GM21723 (cell line): ENCODE measurements at regions not wholly inside any gene's neighbourhood (a gene's known extent, or its start where the extent isn't known, plus 50 kb on each side); places are given as distances from the start of the nearest gene placed in this dataset.

ENCODE experiments used
- ATAC-seq: cut with Tn5 transposase; IDR thresholded peaks from one replicate; pipeline ENCODE4 v1.9.1; 2021; ENCODE audit warnings: mild to moderate bottlenecking, moderate library complexity; ENCODE audit not compliant: unreplicated experiment

DNA sequence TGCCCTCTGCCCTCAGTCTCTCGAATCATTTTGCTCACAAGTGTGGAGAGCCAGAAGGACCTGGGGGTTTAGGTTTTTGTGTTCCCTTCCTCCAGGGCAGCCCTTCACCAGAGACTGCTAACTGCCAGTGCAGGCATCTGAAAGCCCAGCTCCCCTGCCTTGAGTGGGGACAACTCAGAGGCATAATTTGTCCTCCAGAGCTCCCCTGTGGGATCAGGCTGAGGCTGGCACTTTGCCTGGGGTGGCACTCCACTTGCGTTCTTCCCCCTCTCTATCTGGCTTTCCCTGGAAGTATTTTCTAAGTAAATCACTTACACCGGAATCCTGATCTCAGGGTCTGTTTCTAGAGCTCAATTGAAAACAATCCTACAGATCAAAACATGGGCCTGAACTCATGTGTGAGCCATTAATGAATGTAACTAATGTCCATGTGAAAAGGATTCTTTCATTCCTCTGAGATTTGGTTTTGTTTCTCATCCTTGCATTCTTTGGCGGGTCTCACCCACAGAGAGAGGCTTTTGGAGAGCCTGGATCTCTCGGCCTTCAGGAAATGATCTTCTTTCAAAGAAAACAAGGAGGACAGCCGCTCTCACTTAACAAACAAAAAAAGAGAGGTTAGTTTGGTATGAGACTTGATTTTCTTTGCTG, 125.7 kb upstream of the RIPOR2 start:
- ATAC-seq, result no peak

DNA sequence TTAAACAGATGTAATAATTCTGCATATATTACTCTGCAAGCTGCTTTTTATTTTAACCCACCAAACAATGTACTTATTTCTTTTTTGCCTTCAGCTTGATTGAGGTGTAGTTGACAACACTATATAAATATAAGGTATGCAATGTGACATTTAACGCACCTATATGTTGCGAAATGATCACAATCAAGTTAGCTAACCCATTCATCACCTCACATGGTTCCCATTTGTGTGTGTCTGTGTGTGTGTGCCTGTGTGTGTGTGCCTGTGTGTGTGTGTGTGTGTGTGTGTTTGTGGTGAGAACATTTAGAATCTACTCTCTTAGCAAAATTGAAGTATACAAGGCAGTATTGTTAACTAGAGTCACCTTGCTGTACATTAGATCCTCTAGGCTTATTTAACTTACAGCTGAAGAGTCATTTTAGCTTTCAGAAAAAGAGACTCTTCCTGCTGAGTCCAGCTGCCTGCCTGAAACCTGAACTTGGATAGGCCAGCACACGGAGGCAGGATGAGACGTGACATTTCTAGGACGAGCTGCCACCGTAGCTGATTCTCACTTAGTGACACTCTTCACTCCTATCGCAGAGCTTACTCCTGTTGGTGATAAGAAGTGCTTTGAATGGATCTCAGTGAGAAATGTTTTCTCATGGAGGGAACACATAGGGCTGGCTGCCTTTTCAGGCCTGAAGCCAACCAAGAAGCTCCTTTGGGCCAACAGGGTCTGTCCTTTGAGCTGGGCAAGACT, 126.5 kb upstream of the RIPOR2 start:
- no peak for ATAC-seq

- ATAC-seq, result no peak
Measured at GRCh38 chr6:25064006-25064405, 128.2 kb upstream of the RIPOR2 start.

- ATAC-seq, result no peak
Measured at GRCh38 chr6:25065666-25066065, 129.9 kb upstream of the RIPOR2 start.

DNA sequence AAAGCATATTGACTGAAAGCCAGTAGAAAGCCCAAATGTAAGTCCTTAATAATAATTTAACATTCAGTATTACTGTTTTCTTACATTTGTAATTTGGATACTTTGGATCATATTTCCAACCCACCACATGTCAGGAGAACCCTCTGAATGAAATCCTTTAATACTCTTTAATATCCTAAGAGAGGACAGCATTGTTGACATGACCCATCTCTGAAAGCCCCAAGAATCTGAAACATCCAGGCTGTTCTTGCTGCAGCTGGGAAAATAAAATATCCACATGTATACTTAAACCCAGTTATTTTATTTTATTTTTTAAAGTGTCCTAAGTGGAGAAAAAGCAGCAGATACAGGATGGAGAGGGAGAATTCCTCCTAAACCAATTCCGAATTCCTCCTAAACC, 130.8 kb upstream of the RIPOR2 start:
- ATAC-seq, result no peak

DNA sequence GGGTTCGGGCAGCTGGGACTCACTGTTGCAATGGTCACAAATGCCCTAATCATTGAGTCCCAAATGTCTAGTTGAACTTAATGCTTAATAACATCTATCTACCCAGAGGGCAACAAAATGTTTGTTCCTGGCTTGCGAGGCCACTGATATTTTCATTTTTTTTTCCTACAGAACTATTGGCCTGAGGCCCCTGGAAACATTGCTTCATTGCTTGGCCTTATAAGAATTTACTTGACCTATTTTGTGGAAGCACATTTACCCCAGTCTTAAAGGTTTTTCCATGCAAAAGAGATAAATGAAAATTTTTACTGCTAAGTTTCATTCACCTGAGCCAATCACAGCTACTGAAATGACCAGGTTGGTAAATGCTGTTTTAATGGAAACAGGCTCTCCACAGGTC, 133.1 kb upstream of the RIPOR2 start:
- no peak for ATAC-seq

DNA sequence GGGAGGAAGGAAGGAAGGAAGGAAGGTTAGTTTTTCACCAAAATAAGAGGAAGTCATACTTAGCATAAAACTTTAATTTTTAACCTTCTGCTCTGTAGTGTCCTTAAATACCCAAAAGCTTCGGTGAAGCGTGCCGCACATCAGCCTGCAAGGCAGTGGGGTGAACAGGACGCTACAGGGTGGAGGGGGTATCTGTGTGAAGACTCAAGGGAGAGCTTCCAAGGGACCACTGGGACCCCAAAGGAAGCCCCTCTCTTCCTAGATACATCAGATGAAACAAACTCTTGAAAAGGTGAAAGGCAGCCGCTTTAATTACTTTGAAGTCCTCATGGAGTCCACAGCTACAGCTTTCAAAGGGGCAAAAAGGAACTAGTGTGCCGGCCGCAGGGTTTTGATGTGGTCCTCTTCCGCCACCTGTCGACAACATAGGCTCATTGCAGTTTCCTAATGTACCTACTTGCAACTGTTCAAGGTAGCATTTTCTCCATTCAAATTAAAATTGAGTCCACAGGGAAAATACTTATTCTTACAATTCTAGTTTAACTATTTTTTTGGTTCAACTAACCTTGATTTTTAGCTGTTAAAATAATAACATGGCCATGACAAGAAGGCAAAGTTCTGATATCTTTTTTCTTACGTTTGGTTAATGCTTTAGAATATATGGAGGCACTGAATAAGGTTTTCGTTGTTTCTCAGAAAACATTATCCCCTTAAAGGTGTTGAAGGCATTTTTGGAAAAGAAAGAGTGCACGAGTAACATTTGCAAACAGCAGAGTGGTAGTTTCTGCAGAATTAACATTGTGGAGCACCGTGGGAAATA, 135.0 kb upstream of the RIPOR2 start:
- peak; percentile 88 for ATAC-seq

- no peak for ATAC-seq
Measured at GRCh38 chr6:25078141-25078540, 142.4 kb upstream of the RIPOR2 start.

- ATAC-seq, result no peak
Measured at GRCh38 chr6:25083784-25084507, 148.2 kb upstream of the RIPOR2 start.

- no peak for ATAC-seq
Measured at GRCh38 chr6:25084508-25084833, 148.7 kb upstream of the RIPOR2 start.

GRCh38 chr6:25085756-25086155, 150.0 kb upstream of the RIPOR2 start:
- no peak for ATAC-seq

GRCh38 chr6:25086500-25087091, 150.8 kb upstream of the RIPOR2 start:
- no peak for ATAC-seq

- no peak for ATAC-seq
Measured at GRCh38 chr6:25088513-25088912, 152.8 kb upstream of the RIPOR2 start.

DNA sequence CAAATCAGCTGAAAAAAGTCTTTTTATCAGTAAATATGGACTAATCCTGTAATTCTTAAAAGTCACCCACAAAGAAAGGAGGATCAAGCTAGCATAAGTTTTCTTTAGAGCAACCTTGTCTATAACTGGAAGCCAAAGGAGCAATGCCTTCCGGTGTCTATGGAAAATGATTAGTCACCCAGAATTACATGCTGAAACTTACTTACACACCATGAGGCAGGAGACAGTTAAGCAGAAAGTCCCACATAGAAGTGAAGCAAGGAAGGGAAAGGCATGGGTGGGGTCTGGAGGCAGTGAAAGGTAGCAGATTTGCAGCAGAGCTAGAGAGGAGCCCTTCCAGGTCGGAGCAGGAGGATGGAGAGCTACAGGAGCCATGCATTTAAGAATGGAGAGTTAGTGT, 153.7 kb upstream of the RIPOR2 start:
- ATAC-seq, result no peak

GRCh38 chr6:25094726-25095125, 159.0 kb upstream of the RIPOR2 start:
- no peak for ATAC-seq

- no peak for ATAC-seq
Measured at GRCh38 chr6:25100288-25100687, 164.5 kb upstream of the RIPOR2 start.

GRCh38 chr6:25103603-25104002, 167.8 kb upstream of the RIPOR2 start:
- no peak for ATAC-seq

DNA sequence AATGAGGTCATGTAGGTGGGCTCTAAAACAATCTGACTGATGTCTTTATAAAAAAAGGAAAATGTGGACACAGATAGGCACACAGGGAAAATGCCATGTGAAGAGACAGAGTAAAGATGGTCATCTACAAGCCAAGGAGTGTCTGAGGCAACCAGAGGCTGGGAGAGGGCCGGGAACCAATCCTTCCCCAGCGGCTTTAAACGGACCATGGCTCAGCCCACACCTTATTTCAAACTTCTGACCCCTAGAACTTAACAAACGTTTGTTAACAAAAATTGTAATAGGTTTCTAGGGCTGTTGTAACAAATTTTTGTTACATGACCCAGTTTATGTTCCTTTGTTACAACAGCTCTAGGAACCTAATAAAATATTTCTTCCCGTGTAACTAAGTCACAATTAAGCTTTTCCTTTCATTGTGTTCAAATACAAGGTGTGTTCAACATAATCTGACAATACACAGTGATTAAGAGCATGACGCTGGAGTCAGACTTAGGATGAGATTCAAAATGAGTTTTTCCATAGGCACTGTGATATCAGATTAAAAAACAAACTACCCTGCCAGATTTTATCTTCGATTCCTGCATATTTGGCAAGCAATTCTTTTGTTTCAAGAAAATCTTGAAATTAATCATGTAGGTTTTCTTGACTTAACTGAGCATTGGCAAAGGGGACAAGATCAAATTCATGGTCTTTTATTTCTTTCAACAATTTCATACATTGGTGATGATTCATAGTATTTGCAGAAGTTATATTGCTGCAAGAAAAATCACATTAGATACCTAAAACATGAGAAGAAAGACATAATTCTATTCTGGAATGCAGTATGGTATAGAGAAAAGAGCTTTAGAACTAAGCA, 169.5 kb upstream of the RIPOR2 start:
- no peak for ATAC-seq

DNA sequence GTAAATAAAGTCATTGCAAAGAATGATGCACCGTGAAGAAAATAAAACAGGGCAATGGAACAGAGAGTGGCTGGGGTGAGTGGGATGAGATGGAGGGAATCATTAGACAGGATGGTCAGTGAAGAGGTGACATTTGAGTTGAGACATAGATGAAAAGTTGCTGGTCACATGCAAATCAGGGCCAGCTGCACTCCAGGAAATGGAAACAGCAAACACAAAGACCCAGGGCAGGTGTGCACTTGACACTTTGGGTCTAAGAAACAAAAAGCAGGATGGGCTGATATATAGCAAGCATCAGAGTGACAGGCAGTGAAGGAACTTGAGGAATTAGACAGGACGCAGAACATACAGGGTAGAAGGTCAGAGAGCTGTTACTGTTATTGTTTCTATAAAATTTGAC, 171.5 kb upstream of the RIPOR2 start:
- no peak for ATAC-seq

DNA sequence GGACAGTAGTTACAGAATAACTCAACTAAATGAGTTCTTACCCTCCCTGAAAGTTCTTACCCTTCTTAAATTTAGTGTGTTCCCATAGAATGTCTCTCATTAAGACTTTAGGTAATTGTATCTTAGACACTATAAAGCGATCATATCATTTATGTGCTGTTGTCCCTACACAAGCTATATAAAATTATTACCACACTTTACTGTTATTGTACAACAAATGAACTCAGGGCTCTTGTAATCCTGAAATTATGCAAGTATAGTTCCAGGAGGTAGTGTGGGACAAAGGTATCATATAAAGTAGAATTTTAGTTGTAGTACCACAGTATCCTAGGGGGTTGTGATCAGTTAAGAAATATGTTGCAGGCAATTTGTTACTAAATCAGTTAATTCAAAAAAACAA, 167.4 kb upstream of the CARMIL1 start:
- ATAC-seq, result no peak
